Fibroblast of lung (primary cell): ENCODE measurements at regions not wholly inside any gene's neighbourhood (a gene's known extent, or its start where the extent isn't known, plus 50 kb on each side); places are given as distances from the start of the nearest gene placed in this dataset.

Experiments
- EZH2 ChIP-seq: IDR thresholded peaks from 2 replicates; pipeline ENCODE4 v1.5.1; 2012; ENCODE audit warnings: low read length, control low read depth, mild to moderate bottlenecking; ENCODE audit errors: missing control alignments
- TF ChIP-seq, protein P1 (sequence below), 2 donors: IDR thresholded peaks in 1 of 2; conservative IDR thresholded peaks in 1 of 2; 1 replicate in 1 of 2; 2 replicates in 1 of 2; pipeline ENCODE4 v1.5.1; 2011 to 2012; ENCODE audit warnings: low read length in 2 of 2, control low read depth in 1 of 2, inconsistent platforms in 1 of 2, low read depth in 1 of 2, mild to moderate bottlenecking in 1 of 2

DNA sequence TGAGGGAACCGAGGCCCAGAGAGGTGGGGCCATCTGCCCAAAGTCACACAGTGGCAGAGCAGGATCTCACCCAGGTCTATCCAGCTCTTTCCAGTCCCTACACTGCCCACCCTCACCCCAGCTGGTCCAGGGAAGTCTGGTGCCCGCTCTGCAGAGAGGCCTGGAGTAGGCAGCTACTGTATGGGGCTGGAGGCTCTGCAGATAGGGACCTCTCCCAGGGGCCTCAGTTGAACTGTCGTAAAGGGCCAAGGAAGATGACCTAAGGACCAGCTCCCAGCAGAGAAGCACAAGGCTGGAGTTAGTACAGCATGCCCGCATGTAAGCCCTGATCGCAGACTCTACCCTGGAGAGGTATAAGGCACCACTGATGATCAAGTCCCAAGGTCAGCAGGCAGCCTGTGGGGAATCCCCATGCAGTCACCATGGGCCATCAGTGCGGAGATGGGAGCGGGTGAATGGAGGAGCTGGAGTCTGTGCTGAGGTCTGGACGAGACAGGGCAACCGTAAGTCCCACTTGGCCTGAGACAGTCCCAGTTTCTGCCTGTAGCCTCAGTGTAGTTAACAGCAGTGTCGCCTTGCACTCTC, 320.2 kb downstream of the MATN1 start:
- TF ChIP-seq, protein P1, sequence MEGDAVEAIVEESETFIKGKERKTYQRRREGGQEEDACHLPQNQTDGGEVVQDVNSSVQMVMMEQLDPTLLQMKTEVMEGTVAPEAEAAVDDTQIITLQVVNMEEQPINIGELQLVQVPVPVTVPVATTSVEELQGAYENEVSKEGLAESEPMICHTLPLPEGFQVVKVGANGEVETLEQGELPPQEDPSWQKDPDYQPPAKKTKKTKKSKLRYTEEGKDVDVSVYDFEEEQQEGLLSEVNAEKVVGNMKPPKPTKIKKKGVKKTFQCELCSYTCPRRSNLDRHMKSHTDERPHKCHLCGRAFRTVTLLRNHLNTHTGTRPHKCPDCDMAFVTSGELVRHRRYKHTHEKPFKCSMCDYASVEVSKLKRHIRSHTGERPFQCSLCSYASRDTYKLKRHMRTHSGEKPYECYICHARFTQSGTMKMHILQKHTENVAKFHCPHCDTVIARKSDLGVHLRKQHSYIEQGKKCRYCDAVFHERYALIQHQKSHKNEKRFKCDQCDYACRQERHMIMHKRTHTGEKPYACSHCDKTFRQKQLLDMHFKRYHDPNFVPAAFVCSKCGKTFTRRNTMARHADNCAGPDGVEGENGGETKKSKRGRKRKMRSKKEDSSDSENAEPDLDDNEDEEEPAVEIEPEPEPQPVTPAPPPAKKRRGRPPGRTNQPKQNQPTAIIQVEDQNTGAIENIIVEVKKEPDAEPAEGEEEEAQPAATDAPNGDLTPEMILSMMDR (conservative IDR thresholded peaks at IDR 0.05 in 1 of 2, IDR thresholded peaks at IDR 0.05 in 1 of 2; ENCODE audit: low read depth in 1 of 2, low read length in 2 of 2) = no peak
- no peak for TF ChIP-seq EZH2
